ENCODE measurements at regions not wholly inside any gene's neighbourhood (a gene's known extent, or its start where the extent isn't known, plus 50 kb on each side); places are given as distances from the start of the nearest gene placed in this dataset.

DNA sequence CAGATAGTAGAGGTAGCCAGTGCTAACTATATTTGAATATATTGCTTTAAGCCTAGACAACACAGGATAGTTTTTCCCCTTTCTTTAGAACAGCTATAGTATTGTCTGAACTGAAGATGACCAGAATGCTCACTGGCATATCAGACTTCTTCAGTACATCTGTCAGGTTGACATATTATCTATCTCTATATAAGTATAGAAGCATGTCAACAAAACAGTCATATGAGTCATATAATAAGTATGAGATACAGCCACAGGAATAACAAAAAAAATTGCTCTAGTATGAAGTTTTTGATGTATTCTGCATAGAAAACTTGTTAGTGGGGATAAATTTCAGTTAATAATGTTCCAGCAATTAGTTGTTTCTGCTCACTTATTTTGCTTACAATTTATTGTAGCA lies 767.7 kb downstream of the LRFN5 start:
- Histone ChIP-seq H3K4me2 (ENCODE audit: low read depth, low read length) (no peak overlapping the region), H3K4me3 (ENCODE audit: insufficient read depth, low read depth, low read length) (no peak overlapping the region), H2AFZ (replicated peaks; ENCODE audit: low read length, poor library complexity) (no peak overlapping the region), H3K9ac (ENCODE audit: low read depth, low read length) (no peak overlapping the region), H3K27ac (ENCODE audit: insufficient read depth, low read length) (no peak overlapping the region), H3K27me3 (ENCODE audit: control insufficient read depth, insufficient read depth, low read length) (no peaks in the 10 kb centered on the region), H3K79me1 (ENCODE audit: low read depth in 1 of 2, low read length in 2 of 2) (no peaks in the 10 kb centered on the region), H3K56ac (ENCODE audit: extremely low read depth, insufficient read depth, low read length) (no peak overlapping the region), H2AK9ac (replicated peaks; ENCODE audit: low read depth, low read length, poor library complexity) (no peak overlapping the region), H3K9me3 (ENCODE audit: control insufficient read depth, insufficient read depth, low read length) (no peaks in the 10 kb centered on the region; the same call in 1 of the 2 replicates), H4K5ac (ENCODE audit: low read depth, low read length) (no peak overlapping the region), H3K23ac (ENCODE audit: low read depth, low read length) (no peak overlapping the region), H2AK5ac (ENCODE audit: low read depth, low read length) (no peak overlapping the region), H4K91ac (ENCODE audit: insufficient read depth, low read depth, low read length) (no peak overlapping the region), H2BK120ac (ENCODE audit: low read depth, low read length) (no peak overlapping the region), H4K20me1 (ENCODE audit: insufficient read depth, low read length) (no peaks in the 10 kb centered on the region), H3K9me1 (ENCODE audit: insufficient read depth, low read length) (no peaks in the 10 kb centered on the region), H2BK15ac (ENCODE audit: low read depth, low read length) (no peak overlapping the region), H3K4ac (ENCODE audit: low read depth, low read length) (no peak overlapping the region), H3K14ac (replicated peaks; ENCODE audit: low read depth, low read length) (no peak overlapping the region), H3K36me3 (ENCODE audit: control insufficient read depth, insufficient read depth, low read length) (no peaks in the 10 kb centered on the region), H3K4me1 (ENCODE audit: control insufficient read depth, insufficient read depth, low read length) (no peaks in the 10 kb centered on the region), H4K8ac (ENCODE audit: low read depth in 2 of 2, low read length in 2 of 2) (no peak overlapping the region), H3K18ac (ENCODE audit: low read depth, low read length) (no peak overlapping the region), H2BK5ac (ENCODE audit: low read depth, low read length, poor library complexity, severe bottlenecking) (no peak overlapping the region), H2BK20ac (ENCODE audit: low read depth, low read length) (no peak overlapping the region)
- ChIA-PET CTCF (no interaction called here), POLR2A (ENCODE audit: unreplicated experiment) (no interaction called here)
- DNase-seq (no peak), ATAC-seq (ENCODE audit: low read depth) (no peak)
- BruUV-seq (replicated peaks): no TSS peak
- dilution Hi-C loops (cut with HindIII; ENCODE audit: low sequenced_read_pairs, unreplicated experiment) (no loop called here), in situ Hi-C loops (cut with MboI; ENCODE audit: low sequenced_read_pairs) (no loop called here), intact Hi-C loops (cut with micrococcal nuclease) (loop anchor here (5.0 kb wide), 1 partner anchor 567 kb away; no protein-coding TSS in a partner anchor)
- TF ChIP-seq MAZ (IDR thresholded peaks at IDR 0.05; ENCODE audit: borderline replicate concordance, low read depth, low read length): no peak
